ENCODE measurements at regions not wholly inside any gene's neighbourhood (a gene's known extent, or its start where the extent isn't known, plus 50 kb on each side); places are given as distances from the start of the nearest gene placed in this dataset.
"Not testable (repeated sequence)": the region's sequence is repeated elsewhere in the genome, so short reads cannot be mapped to it uniquely, and the experiment has no call there.

DNA sequence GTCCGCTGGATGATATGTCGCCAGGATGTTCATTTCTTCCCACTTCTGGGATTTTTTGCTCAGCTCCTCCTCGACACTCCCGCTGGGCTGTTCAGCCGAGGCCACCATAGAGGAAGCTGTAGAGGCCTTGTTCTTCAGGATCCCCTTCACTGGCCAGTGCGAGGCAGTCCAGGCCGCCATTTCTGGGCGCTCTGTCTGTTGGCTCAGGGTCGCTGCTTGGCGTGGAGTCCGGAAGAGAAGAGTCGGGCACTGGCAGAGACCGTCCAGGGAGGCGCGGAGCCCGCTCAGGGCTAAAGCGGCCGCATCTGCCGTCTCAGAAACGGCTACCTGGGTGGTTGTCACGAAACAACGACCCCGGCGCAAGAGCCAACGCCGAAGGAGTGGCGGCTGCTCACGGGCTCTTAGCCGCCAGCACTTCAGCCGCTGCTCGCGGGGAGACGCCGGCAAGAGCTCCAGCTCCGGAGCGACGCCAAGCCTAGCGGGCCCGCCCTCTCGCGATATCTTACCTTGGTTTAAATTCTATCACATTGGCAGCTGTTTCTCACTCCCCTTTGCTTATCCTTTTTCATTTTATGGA lies 2395.9 kb upstream of the PCDH20 start:
- not testable (repeated sequence) for H3K36me3 ChIP-seq (ENCODE audit: control insufficient read depth, insufficient read depth, low read length); H3K27me3 ChIP-seq (replicated peaks; ENCODE audit: control insufficient read depth, insufficient read depth, low read length)
- DNase-seq (ENCODE audit: extremely low read depth, insufficient read length) = peak; percentile 0

GRCh38 chr13:63791134-63791533 lies 2375.5 kb upstream of the PCDH20 start:
- not testable (repeated sequence) for DNase-seq (ENCODE audit: extremely low read depth, insufficient read length); H3K36me3 ChIP-seq (ENCODE audit: control insufficient read depth, insufficient read depth, low read length); H3K27me3 ChIP-seq (replicated peaks; ENCODE audit: control insufficient read depth, insufficient read depth, low read length); H3K4me3 ChIP-seq (replicated peaks; ENCODE audit: low read depth, low read length)

More for the DNA sequence above, 2395.9 kb upstream of the PCDH20 start:
- not testable (repeated sequence) for H3K4me3 ChIP-seq (replicated peaks; ENCODE audit: low read depth, low read length)

DNA sequence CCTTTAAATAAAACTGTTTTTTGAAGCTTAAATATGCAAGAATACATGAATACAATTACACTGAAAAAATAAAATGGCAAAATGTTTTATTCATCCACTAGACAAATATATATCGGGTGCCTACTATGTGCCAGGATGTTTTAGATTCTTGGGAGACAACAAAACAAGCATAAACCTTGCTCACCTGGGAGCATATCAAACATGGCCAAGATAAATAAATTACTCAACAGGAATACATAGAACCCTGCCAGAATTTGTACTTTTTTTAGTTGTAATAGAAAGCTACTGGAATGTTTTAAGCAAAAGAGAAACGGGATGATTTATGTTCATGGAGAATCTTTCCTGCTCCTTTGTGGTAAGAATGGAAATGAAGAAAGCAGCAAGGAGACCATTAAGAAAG lies 2358.5 kb upstream of the PCDH20 start:
- TF ChIP-seq, protein P1, sequence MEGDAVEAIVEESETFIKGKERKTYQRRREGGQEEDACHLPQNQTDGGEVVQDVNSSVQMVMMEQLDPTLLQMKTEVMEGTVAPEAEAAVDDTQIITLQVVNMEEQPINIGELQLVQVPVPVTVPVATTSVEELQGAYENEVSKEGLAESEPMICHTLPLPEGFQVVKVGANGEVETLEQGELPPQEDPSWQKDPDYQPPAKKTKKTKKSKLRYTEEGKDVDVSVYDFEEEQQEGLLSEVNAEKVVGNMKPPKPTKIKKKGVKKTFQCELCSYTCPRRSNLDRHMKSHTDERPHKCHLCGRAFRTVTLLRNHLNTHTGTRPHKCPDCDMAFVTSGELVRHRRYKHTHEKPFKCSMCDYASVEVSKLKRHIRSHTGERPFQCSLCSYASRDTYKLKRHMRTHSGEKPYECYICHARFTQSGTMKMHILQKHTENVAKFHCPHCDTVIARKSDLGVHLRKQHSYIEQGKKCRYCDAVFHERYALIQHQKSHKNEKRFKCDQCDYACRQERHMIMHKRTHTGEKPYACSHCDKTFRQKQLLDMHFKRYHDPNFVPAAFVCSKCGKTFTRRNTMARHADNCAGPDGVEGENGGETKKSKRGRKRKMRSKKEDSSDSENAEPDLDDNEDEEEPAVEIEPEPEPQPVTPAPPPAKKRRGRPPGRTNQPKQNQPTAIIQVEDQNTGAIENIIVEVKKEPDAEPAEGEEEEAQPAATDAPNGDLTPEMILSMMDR (IDR thresholded peaks at IDR 0.05; ENCODE audit: insufficient read depth, low read length, poor library complexity, severe bottlenecking) = no peak
- no peak for DNase-seq (ENCODE audit: extremely low read depth, insufficient read length)
- Histone ChIP-seq H3K27me3 (replicated peaks; ENCODE audit: control insufficient read depth, insufficient read depth, low read length) (no peaks in the 10 kb centered on the region), H3K4me3 (replicated peaks; ENCODE audit: low read depth, low read length) (no peak overlapping the region), H3K36me3 (ENCODE audit: control insufficient read depth, insufficient read depth, low read length) (no peaks in the 10 kb centered on the region)

GRCh38 chr13:63773476-63773875 lies 2357.8 kb upstream of the PCDH20 start:
- Histone ChIP-seq H3K36me3 (ENCODE audit: control insufficient read depth, insufficient read depth, low read length) (no peaks in the 10 kb centered on the region), H3K4me3 (replicated peaks; ENCODE audit: low read depth, low read length) (no peak overlapping the region), H3K27me3 (replicated peaks; ENCODE audit: control insufficient read depth, insufficient read depth, low read length) (no peaks in the 10 kb centered on the region)
- DNase-seq (ENCODE audit: extremely low read depth, insufficient read length) = no peak
- TF ChIP-seq, protein P1 (IDR thresholded peaks at IDR 0.05; ENCODE audit: insufficient read depth, low read length, poor library complexity, severe bottlenecking) = no peak

DNA sequence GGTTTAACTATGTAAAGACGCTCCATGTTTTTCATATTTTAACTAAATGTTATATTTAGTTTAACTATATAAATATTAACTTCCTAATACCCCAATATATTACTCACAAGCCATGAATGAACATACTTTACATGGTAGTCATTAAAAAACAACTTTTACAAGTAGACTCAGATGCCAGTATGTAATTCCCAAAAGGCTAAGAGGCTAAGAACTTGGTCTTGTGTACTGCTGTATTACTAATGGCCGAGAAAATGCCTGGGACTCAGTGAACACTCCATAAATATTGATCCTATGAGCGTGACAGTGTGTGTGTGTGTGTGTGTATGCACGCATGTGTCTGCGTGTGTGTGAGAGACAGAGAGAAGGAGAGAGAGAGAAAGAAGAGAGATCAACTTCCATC lies 2342.0 kb upstream of the PCDH20 start:
- not testable (repeated sequence) for H3K27me3 ChIP-seq (replicated peaks; ENCODE audit: control insufficient read depth, insufficient read depth, low read length)

GRCh38 chr13:63749857-63750256 lies 2334.2 kb upstream of the PCDH20 start:
- H3K4me3 ChIP-seq (replicated peaks; ENCODE audit: low read depth, low read length); H3K36me3 ChIP-seq (ENCODE audit: control insufficient read depth, insufficient read depth, low read length); DNase-seq (ENCODE audit: extremely low read depth, insufficient read length); H3K27me3 ChIP-seq (replicated peaks; ENCODE audit: control insufficient read depth, insufficient read depth, low read length): not testable (repeated sequence)

More for the DNA sequence above, 2342.0 kb upstream of the PCDH20 start:
- not testable (repeated sequence) for H3K36me3 ChIP-seq (ENCODE audit: control insufficient read depth, insufficient read depth, low read length); DNase-seq (ENCODE audit: extremely low read depth, insufficient read length); H3K4me3 ChIP-seq (replicated peaks; ENCODE audit: low read depth, low read length)

- H3K36me3 ChIP-seq (ENCODE audit: control insufficient read depth, insufficient read depth, low read length); DNase-seq (ENCODE audit: extremely low read depth, insufficient read length); H3K27me3 ChIP-seq (replicated peaks; ENCODE audit: control insufficient read depth, insufficient read depth, low read length); H3K4me3 ChIP-seq (replicated peaks; ENCODE audit: low read depth, low read length): not testable (repeated sequence)
Measured at GRCh38 chr13:63741814-63742101, 2326.1 kb upstream of the PCDH20 start.

- H3K27me3 ChIP-seq (replicated peaks; ENCODE audit: control insufficient read depth, insufficient read depth, low read length) = no peaks in the 10 kb centered on the region
- H3K4me3 ChIP-seq (replicated peaks; ENCODE audit: low read depth, low read length) = no peak overlapping the region
- DNase-seq (ENCODE audit: extremely low read depth, insufficient read length) = no peak
- H3K36me3 ChIP-seq (ENCODE audit: control insufficient read depth, insufficient read depth, low read length) = no peaks in the 10 kb centered on the region
- TF ChIP-seq, protein P1 (IDR thresholded peaks at IDR 0.05; ENCODE audit: insufficient read depth, low read length, poor library complexity, severe bottlenecking) = no peak
Measured at GRCh38 chr13:63741029-63741813, 2325.6 kb upstream of the PCDH20 start.

DNA sequence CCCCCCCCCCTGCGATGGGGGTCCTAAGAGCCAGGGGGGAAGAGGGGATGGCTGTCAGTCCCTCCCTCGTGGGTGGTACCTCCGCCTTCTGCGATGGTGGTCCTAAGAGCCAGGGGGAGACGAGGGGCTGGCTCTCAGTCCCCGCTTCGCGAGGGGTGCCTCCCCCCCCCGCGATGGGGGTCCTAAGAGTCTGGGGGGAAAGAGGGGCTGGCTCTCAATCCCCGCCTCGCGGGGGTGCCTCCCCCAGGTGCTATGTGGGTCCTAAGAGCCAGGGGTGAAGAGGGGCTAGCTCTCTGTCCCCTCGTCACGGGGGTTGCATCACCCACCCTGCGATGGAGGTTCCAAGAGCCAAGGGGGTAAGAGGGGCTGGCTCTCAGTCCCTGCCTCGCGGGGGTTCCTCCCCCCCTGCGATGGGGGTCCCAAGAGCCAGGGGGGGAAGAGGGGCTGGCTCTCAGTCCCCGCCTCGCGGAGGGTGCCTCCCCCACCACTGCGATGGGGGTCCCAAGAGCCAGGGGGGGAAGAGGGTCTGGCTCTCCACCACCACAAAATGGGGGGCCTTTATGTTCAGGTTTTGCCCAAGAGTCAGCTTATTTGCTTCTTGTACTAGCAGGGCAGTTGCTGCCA lies 2323.6 kb upstream of the PCDH20 start:
- H3K36me3 ChIP-seq (ENCODE audit: control insufficient read depth, insufficient read depth, low read length); H3K27me3 ChIP-seq (replicated peaks; ENCODE audit: control insufficient read depth, insufficient read depth, low read length): not testable (repeated sequence)

More for the DNA sequence above, 2323.6 kb upstream of the PCDH20 start:
- DNase-seq (ENCODE audit: extremely low read depth, insufficient read length); H3K4me3 ChIP-seq (replicated peaks; ENCODE audit: low read depth, low read length): not testable (repeated sequence)
